Brain microvascular endothelial cell (primary cell): ENCODE measurements at regions not wholly inside any gene's neighbourhood (a gene's known extent, or its start where the extent isn't known, plus 50 kb on each side); places are given as distances from the start of the nearest gene placed in this dataset.

Experiments
- DNase-seq: peaks from one replicate; pipeline ENCODE4 v3.0.0-alpha.2; 2020
- H3K27ac ChIP-seq: fragments of 250-450 bp; sonication (Bioruptor Pico); 2 replicates; pipeline ENCODE4 v1.5.1; 2020; ENCODE audit warnings: mild to moderate bottlenecking, moderate library complexity
- H3K27me3 ChIP-seq: fragments of 250-450 bp; sonication (Bioruptor Pico); replicated peaks from 2 replicates; pipeline ENCODE4 v1.5.1; 2020; ENCODE audit warnings: mild to moderate bottlenecking
- H3K36me3 ChIP-seq: fragments of 250-450 bp; sonication (Bioruptor Pico); replicated peaks from 2 replicates; pipeline ENCODE4 v1.5.1; 2020; ENCODE audit warnings: mild to moderate bottlenecking
- H3K4me3 ChIP-seq: 2 replicates; pipeline ENCODE4 v1.5.1; 2011; ENCODE audit warnings: low read depth, mild to moderate bottlenecking, control low read depth, low read length, moderate library complexity
- in situ Hi-C: cut with HindIII; loops from 2 replicates; pipeline ENCODE4 v1.10.0; 2017; ENCODE audit warnings: low sequenced_read_pairs, low pct_ligation_motif_present
- TF ChIP-seq, protein P1 (sequence below): IDR thresholded peaks from 2 replicates; pipeline ENCODE4 v1.5.1; 2011; ENCODE audit warnings: low read depth, mild to moderate bottlenecking, moderate library complexity, low read length, control low read depth, inconsistent platforms; ENCODE audit errors: missing control alignments

DNA sequence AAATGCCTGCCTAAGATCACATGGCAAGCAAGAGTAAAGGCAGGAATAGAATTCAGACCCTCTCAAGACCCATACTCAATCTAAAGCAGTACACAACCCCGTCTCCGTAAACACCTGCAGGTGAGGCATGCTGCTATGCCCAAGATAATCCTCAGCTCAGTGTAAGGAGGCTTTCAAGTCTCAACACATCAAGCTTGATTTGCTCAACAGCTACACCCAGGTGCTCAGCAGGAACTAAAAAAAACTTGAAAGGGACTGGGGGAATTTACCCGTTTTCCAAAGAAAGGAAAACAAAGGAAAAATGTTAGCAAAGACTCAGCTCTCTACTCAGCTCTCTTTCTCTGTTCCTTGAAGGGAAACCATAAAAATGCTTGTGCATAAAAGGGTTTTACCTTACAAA is 301.8 kb downstream of the C1D start:
- TF ChIP-seq, protein P1, sequence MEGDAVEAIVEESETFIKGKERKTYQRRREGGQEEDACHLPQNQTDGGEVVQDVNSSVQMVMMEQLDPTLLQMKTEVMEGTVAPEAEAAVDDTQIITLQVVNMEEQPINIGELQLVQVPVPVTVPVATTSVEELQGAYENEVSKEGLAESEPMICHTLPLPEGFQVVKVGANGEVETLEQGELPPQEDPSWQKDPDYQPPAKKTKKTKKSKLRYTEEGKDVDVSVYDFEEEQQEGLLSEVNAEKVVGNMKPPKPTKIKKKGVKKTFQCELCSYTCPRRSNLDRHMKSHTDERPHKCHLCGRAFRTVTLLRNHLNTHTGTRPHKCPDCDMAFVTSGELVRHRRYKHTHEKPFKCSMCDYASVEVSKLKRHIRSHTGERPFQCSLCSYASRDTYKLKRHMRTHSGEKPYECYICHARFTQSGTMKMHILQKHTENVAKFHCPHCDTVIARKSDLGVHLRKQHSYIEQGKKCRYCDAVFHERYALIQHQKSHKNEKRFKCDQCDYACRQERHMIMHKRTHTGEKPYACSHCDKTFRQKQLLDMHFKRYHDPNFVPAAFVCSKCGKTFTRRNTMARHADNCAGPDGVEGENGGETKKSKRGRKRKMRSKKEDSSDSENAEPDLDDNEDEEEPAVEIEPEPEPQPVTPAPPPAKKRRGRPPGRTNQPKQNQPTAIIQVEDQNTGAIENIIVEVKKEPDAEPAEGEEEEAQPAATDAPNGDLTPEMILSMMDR, result no peak
- Histone ChIP-seq H3K27me3 (no peaks in the 10 kb centered on the region), H3K36me3 (no peaks in the 10 kb centered on the region), H3K4me3 (no peak overlapping the region), H3K27ac (no peak overlapping the region)
- no peak for DNase-seq
- in situ Hi-C loops, result no loop called here

DNA sequence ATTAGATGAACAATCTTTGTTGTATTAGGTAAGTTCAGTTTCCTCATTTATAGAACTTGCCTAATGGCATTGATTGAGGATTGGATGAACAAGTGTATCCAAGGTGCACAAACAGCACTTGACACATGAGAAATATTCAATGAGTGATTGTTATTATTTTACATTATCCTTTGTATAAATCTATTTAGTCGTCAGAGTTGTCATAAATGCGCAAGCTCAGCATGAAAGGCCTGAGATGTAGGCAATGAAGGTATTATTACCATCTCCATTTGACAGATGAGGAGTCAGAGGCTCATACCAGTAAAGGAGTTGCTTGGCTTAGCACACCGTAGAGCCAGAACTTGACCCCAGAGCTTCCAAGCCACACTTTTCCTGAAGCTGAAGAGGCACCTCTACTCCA is 291.4 kb downstream of the C1D start:
- Histone ChIP-seq H3K36me3 (no peaks in the 10 kb centered on the region), H3K27ac (no peak overlapping the region), H3K27me3 (no peaks in the 10 kb centered on the region), H3K4me3 (no peak overlapping the region)
- no peak for DNase-seq
- TF ChIP-seq, protein P1, result no peak
- in situ Hi-C loops, result no loop called here

DNA sequence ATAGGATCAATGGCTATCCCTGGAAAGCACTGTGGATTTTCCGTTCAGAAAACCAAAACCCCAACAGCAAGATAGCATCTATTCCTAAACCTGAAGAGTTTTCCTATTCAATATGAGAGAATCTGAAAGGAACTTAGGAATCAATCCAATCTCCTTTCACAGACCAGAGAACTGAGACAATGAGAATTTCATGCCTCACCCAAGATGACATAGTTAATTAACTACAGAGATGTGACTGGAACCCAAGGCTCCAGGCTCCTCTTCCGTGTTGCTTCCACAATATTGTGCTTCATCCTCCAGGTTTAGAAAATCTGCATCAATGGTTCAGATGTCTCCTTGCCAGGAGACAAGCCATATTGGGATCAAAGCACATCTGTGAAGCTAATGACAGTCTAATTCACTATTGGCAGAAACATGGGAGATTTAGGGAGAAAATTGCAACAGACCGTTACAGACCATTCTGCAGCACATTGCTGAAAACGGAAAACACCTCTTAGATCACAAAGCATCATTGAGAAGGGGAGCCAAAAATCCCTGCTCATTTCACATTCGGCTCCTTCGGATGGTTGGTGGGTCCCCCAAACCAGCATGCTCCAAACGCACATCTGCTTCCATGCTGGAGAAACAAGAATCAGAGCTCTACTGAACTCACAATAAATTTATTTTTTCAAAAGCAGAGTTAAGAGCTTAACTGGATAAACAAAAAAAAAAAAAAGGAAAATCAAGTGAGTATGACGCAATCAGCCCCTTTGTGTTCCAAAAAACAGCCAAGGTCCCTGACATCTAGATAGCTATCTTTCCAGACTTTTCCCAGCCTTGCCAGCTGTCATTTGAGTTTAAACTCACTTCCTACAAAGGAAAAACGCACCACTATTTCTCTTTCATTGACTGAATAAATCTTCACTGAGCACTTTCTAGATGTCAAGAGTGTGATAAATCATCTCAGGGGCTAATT is 290.3 kb downstream of the C1D start:
- in situ Hi-C loops, result no loop called here
- Histone ChIP-seq H3K27me3 (no peaks in the 10 kb centered on the region), H3K27ac (no peak overlapping the region), H3K36me3 (no peaks in the 10 kb centered on the region), H3K4me3 (no peak overlapping the region)
- TF ChIP-seq, protein P1, result no peak
- no peak for DNase-seq

DNA sequence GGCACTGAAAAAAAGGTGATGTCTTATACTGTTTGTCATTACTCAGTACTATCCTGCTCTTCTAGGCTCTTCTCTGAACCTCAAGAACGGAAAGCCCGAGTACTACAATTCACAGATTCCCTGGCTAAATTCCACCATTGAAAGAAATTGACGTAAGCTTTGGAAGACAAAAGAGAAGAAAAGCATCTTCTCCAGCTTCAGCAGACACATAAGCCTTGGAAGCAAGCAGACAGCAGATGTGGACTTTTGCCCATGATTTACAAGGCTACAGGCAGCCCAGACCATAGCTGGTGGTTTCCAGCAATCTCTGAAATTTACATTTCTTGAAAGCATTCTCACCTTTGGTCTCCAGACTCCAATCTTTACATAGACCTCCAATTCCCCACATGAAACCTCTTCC is 289.0 kb downstream of the C1D start:
- Histone ChIP-seq H3K27ac (no peak overlapping the region), H3K4me3 (no peak overlapping the region), H3K36me3 (no peaks in the 10 kb centered on the region), H3K27me3 (no peaks in the 10 kb centered on the region)
- DNase-seq, result no peak
- TF ChIP-seq, protein P1, result no peak
- in situ Hi-C loops, result no loop called here

DNA sequence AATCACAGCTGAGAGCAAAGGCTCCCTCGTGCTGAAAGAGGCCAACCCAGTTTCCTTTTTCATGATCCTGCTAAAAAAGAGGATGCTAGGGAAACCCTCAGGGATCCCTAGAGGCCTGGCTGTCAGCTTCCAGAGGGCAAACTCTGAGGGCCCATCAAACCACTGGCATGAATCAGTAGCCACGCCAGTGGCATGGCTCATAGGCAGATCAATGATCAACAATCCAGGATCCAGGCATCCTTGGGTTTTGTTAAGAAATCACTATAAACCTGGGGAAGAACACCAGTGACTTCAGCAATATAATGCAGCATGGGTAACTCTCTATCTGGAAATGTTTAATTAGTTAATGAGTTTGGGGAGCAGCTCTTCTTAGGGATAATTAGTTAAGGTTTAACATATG is 286.5 kb downstream of the C1D start:
- Histone ChIP-seq H3K4me3 (no peak overlapping the region), H3K27ac (no peak overlapping the region), H3K27me3 (no peaks in the 10 kb centered on the region), H3K36me3 (no peaks in the 10 kb centered on the region)
- in situ Hi-C loops, result no loop called here
- no peak for DNase-seq
- TF ChIP-seq, protein P1, result no peak
